GM19043 (cell line): ENCODE measurements at regions not wholly inside any gene's neighbourhood (a gene's known extent, or its start where the extent isn't known, plus 50 kb on each side); places are given as distances from the start of the nearest gene placed in this dataset.

Source experiments
- ATAC-seq: cut with Tn5 transposase; IDR thresholded peaks from one replicate; pipeline ENCODE4 v1.9.1; 2021; ENCODE audit warnings: low read depth; ENCODE audit not compliant: unreplicated experiment

DNA sequence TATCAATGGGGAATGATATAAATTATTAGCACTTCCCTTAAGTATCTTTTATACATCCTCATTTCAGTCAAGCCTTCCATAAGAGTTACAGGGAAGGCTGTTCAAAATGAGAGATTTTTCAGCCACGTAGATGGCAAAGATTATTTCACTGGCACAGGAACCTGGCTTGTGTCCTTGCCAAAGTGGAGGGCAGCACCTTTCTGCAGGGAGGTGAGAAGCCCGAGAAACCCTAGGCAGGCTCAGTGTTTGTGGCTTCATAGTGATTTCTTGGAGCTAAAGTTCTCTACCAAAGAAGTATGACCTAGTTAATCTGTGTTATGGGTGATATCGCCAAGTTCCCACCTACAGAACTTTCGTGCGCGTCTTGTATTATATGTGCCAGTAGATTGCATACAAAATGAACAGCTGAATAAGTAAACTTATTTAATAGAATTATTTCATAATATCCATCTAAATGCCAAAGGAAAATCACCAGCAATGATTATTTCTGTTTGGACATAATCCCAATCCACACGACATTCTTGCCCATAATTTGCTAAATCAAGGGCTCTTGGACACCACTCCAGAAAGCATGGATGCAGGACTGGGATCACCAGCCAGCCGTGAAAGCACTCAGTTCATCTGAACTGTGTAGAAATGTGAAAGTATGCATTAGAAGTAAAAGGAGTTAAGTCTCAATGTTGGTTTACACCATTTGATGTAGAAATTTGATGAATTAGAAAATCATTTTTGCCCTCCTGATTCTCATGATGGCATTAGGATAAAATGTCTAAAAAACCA lies 150.4 kb upstream of the RNF32 start:
- no peak for ATAC-seq

DNA sequence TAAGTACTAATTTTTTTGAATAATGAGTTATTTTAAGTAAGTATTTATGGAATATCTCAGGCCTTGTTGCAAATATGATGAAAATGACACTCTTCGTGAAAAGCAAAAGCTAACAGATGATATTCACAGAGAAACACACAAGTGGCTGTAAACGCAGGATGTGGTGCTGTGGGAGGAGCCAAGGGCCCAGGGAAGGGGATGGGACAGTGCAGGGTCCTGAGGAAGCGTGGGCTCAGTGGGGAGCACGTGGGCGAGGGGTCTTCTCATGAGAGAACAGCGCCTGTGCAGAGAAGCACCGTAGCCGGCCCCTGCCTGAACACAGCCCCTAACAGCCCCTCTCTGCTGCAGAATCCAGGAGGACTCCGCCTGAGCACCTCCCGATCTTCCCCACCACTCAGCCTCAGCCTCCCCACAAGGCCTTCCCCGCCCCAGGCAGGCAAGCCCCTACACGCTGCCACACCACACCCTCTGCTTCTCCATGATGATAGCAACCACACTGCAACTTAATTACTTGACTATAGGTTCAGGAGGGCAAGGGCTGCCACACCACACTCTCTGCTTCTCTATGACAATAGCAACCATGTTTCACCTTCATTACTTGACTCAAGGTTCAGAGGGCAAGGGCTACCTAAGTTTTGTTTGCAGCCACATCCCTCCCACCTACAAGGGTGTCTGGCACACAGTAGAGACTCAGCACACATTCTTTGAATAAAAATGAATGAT lies 152.6 kb upstream of the RNF32 start:
- ATAC-seq, result no peak

DNA sequence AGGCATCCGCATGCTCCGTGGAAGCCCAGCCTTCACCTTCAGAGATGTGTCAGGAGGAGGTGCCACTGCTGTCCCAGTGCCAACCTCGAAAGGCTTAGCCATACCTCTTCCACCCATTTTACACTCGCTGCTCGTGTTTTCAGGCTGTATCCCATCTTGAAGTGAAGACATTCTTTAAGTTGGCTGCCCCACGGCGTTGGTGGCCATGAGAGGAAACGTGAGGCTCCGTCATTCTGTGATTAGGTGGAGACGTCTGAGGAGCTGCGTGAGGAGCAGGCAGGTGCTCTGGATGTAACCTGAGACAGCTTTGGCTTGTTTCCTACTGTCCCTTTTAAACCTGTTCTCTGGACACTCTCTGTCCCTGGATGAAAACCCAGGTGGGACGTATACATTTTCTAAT lies 159.9 kb upstream of the RNF32 start:
- ATAC-seq, result no peak

DNA sequence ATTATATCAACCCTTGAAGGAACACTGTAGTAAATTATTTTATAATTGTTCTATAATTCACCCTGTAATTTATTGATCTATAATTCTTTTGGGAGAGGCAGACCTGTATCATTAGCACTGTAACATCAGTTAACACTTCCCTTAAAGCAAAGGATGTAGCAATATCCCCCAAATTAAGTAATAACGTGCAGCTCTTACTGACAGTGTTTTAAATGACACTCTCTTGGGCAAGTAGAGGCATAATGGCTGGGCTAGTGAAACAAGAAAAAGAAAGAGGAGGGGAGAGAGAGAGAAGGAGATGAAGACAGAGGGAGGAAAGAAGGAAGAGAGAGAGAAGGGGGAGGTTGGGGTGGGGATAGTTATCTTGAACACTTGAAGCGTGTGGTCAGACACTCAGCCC lies 161.0 kb upstream of the RNF32 start:
- ATAC-seq, result no peak

DNA sequence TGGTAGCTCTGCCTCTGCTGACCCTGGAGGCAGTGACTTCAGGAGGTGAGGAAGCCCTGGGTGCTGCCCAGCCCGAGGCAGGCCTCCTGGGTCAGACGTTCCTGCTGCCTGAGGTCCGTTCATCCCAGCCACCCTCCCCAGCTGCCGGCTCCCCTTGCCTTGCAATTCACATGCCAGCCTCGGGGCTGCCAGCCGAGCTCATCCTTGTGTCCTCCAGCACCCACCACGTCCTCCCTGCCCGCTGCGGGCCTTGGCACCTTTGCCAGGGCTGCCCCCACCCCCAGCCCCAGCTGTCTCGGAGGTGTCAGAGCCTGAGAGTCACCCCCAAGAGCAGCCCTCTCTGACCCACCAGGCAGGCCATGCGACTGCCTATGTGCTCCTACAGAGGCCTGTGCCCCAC lies 162.1 kb upstream of the RNF32 start:
- ATAC-seq, result no peak

DNA sequence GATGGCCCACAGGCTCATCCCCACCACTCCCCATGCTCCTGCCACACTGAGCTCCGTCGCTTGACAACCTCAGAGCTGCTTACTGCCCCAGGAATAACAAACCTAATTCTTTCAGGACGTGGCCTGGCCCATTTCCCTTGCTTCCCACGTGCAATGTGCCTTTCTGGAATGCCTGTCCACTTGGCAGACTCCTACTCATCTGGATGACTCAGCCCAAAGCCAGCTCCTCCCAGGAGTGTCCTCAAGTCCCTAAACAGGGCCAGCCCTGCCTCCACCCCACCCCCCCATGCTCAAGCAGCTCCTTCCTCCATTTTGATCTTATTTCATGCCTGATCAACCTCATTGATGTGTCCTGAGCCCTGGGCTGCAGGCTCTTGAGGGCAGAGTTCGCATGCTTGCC lies 164.9 kb upstream of the RNF32 start:
- no peak for ATAC-seq

DNA sequence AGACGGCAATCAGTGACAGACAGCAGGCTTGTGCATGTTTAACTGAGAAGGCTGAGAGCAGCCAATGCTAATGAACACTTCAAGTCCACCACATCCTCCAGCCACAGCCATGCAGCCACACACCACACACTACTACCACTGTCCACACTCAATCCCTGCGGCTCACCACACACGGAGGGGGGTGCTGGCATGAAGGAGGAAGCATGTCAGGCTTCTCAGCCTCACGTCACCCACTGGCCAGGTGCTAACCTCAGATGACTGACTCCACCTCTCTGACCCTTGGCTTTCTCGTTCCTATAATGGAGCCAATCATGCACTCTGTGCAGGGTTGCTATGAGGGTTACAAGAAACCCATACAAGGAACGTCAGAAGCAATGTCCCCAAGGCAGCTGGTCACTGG lies 165.4 kb upstream of the RNF32 start:
- no peak for ATAC-seq

DNA sequence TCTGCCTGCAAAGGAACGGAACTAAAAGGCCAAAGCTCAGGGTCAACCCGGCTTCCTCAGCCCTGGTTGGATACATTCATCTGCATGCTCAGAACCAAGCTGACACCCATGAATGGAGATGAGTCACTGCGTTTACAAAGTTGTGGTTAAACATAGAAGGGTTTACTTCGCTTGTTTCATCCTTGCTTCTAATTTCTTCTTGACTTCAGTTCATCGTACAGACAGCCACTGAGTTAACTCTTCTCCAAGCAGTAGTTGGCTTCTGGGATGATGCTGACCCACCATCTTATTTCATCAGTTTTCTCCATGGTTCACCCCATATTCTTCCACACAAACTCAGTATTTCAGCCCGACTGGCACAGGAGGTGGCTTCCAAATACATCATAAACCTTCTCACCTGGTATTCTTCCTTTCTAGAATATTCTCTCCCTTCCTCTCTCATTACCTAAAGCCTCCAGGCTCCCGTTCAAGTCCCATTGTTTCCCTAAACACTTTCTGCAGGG lies 166.3 kb upstream of the RNF32 start:
- no peak for ATAC-seq

DNA sequence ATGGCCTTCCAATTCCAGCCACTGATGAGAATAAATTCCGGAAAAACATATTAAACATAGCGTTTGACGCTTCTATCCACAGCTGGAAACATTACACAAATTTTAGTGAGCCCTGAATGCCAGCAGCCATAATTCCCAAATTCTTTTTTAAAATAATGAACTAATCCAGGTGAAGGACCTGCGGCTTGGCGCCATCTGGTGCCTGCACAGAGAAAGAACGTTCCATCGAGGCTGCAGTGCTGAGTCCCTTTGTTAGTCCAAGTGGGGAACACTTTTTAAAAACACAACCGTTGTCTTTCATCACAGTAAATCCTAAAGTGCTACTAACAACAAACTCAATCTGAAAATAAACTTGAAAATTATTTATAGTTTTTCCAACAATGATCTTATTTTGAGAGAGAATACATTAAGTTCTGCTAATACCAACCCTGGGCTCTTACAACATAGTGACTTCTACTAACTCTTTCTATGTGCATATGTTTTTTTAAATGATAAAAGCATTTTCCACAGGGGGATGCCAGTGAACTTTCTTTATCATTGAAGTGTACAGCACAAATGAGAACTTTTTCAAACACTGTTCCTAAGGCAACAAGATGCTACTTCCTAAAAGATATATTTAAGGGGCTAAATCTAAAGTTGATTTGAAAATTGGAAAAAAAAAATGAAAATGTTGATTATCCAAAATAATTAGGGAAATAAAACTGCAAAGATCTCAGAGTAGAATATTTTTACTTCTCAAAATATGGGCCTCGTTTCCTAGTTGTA lies 166.9 kb upstream of the RNF32 start:
- no peak for ATAC-seq

DNA sequence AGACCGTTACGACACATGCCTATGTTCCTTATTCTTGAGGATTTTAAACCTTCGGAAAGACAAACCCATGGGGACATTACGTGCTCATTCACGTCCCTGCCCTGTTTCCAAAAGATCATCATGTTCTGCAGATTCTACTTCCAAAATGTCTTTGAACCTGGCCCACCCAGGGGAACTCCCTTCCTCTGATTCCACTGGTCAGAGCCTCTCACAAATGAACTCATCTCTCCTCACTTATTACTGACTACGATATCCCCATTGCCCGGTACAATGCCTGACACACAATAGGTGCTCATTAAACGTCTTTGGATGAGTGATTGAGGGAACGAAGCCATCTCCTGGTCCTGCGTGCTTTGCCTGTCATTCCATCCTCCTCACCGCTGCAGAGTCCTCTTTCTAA lies 168.3 kb upstream of the RNF32 start:
- ATAC-seq, result no peak

DNA sequence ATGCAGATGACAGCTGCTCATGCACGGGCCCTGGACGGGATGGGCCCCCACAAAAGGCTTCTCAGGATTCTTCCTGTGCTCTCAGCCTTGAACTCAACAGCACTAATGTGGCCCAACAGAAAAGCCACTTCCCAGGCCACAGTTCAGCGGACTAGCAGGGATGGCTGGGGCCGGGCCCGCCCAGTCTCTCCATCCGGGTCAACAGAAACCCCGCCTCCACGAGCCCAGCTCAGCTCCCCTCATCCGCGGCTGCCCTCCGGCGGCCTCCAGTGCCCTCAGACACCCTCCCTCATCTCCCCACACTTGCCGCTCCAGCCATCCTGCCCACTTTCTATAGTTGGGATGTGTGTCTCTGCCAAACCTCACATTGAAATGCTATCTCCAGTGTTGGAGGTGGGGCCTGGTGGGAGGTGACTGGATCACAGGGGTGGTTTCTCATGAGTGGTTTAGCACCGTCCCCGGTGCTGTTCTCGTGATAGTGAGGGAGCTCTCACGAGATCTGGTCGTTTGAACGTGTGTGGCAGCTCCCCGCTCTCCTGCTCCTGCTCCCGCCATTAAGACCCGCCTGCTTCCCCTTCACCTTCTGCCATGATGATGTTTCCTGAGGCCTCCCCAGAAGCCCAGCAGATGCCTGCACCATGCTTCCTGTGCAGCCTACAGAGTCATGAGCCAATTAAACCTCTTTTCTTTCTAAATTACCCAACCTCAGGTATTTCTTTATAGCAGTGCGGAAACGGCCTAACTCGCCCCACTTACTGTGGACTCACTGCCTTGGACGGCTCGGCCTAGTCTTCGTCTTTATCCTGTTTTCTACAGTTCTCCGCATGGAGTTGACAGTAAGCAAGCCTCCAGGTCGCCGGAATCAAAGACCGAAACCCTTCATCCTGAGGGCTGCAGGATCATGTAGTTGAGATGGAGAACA lies 169.9 kb upstream of the RNF32 start:
- no peak for ATAC-seq

DNA sequence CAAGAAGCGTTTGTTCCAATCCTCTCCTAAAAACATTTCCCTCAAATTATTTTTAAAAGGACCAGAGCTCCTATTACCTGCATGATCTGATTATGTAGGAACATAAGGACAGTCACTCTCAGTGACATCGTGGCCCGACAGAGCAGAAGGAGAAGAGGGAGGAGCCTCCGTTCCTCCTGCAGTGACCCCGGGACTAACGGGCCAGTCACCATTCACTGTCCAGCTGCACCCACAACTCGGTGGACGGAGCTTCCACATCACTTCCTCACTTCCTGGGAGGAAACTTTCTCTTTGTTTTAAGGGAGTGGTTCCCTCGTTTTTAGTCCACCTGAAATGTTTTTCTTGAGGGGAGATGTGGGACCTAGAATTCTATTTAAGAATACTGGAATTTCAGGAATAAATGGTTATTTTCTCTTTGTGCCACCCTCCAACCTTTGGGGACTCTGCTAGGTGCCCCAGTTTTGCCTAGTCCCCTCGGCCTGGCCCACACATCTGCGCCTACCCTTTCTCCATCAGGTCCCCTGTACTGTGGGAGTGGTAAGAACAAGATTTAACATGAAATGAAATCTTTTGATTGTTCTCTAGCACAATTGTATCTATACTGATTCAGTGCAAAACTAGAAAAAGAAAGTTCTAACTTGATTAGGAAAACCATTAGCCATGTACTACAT lies 173.5 kb upstream of the RNF32 start:
- no peak for ATAC-seq

DNA sequence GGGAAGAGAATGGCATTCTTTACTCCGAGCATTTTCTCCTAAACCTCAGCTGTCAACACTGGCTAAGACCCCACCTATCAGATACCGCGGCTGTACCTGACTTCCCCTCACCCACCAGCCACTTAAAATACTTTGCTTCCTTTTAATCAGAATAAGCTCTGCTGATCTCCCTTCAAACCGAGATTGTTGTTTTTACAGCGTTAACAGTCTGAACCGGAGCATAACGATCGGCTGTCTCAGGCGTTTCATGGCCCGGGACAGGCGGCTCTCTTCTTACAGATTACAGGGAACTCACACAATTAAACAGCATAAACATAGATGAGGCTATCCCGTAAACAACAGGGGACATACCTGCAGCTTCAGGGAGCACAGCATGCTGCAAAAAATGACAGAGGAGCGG lies 174.3 kb upstream of the RNF32 start:
- no peak for ATAC-seq

DNA sequence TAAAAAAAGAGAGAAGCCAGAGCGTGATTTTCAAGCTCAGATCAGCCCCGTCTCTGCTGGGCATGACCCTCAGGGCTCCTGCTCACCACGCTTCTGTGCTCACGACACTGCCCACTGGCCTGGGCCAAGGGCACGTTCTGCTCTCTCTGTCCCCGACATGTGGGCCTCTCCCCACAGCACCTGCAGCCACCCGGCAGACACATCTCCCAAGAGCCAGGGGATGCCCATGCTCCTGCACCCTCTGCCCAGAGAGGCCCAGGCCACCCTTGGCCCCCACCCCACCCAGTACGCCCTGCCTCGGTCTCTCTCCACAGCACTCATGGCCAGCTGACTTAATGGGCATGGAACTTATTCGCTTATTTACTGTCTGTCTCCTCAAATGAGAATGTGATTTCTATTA lies 175.4 kb upstream of the RNF32 start:
- no peak for ATAC-seq

DNA sequence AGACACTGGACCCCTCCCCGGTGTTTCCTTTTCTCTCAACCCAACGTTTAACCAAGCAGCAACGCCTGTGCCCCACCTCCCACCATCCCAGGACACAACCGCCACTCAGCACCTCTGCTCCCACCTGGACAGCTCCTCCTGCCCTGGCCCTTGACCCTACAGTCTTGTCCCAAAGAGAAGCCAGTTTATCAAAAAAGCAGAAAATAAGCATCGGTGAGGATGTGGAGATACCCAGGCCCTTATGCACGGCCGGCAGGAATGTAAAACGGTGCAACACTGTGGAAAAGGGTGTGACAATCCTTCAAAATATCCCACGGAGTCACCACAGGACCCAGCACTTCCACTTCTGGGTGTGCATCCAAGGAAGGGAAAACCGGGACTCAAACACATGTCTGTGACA lies 176.2 kb upstream of the RNF32 start:
- no peak for ATAC-seq

DNA sequence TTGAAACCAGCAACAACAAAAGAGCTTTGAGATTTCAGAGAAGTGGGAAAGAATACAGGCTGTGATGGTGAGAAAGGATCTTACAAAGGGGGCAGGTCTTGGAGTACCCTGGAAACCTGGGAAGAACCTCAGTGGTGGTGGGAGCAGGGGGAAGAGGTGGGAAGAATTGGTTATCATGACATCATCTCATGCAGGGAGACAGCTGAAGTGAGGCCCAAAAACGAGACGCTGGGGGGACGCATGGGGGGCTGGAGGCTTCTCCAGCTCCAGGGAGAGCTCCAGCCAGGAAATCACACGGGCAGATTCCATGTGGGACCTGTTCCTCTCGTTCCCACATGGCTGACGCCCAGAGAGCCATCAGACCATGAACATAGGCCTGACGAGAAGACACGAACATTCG lies 177.3 kb upstream of the RNF32 start:
- ATAC-seq, result no peak

DNA sequence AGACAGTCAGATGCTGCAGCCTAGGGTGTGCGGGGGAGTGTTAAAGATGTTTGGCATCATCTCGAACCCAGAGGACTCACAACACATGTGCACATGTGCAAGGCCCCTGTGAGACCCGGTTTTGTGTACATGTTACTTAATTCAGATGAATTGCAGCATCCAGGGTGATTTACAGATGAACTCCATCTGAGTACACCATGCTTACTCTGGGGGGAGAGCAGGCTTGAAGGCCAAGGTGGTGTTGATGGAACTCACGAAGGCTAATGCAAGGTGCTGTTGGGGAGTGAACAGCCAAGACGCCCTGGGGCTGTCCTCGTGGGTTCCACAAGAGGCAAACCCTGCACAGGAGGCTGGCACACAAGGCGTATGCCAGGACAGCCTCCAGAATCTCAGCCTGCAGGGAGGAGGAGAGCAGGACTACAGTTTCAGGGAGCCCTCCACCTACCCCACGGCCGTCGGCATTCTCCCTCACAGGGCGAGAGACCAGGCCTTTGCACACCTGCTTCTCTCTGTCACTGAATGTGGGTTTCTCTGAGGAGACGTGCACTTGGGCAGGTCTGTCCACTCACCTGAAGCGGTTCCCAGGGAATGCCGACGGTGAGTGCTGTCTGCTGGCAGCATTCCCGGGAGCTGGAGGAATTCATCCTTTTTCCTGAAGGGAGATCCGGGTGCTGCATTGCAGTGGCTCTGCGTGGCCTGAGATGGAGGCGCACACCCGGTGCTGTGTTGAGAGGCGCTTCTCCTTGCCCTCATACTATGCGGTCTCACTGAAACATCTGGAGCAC lies 178.5 kb upstream of the RNF32 start:
- ATAC-seq, result no peak

DNA sequence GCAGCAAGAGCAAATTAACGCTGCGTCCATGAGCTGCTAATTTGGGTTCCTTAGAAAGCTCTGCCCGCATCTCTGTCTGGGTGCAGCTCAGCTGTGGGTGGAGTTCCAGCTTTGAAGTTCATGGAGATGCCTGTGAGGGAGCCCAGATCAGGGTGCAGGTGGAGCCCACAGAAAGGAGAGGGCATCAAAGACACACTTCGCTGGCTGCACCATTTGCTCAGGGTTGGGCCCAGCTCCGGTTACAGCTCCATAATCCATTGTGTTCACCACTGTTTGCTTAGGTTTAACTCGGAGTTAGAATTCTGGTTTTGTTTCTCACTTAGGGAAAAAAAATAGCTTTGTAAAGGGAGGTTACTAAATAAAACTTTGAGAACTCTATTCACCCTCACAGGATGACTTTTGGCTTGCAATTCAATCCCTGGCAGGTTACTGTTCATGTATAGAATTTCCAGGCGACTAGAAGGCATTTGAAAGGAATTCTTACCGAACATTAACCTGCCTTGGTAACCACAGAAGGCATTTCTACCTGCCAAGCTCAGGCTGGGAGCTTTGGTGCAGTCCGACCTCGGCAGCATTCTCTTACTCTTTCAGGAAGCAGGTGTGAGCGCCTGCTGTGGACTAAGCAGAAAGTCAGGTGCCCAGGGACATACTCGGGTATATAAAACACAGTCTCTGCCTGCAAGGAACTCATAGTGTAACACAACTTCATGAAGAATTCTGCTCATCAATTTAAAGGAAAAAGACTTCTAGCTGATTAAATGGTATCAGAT lies 179.5 kb upstream of the RNF32 start:
- ATAC-seq, result no peak
